Stimulated activated naive B cell treated with anti-CD40 and anti-IgM and Interleukin-4, amounts not matched to agents 10 μg/mL and 1 μg/mL and 100 μg/mL, for 72 hours (primary cell): ENCODE measurements at regions not wholly inside any gene's neighbourhood (a gene's known extent, or its start where the extent isn't known, plus 50 kb on each side); places are given as distances from the start of the nearest gene placed in this dataset.
"Not testable (repeated sequence)": the region's sequence is repeated elsewhere in the genome, so short reads cannot be mapped to it uniquely, and the experiment has no call there.

ENCODE experiments used
- ATAC-seq, 2 donors: fragments of 150-1000 bp; cut with Tn5 transposase; replicated peaks; 2 replicates each; pipeline ENCODE4 v1.10.0; 2021; ENCODE audit warnings: moderate library complexity in 1 of 2
- DNase-seq: peaks from one replicate; pipeline ENCODE4 v3.0.0; 2021
- H3K27ac Mint-ChIP-seq: one replicate; pipeline ENCODE4 v1.8.0; 2022; ENCODE audit warnings: mild to moderate bottlenecking, mixed read lengths
- H3K27me3 Mint-ChIP-seq, 2 donors: one replicate each; pipeline ENCODE4 v1.8.0; 2022; ENCODE audit warnings: mixed read lengths in 2 of 2
- H3K36me3 Mint-ChIP-seq, 2 donors: one replicate each; pipeline ENCODE4 v1.8.0; 2022; ENCODE audit warnings: mixed read lengths in 2 of 2, mild to moderate bottlenecking in 1 of 2
- H3K4me1 Mint-ChIP-seq, 2 donors: one replicate each; pipeline ENCODE4 v1.8.0; 2022; ENCODE audit warnings: mixed read lengths in 2 of 2, mild to moderate bottlenecking in 1 of 2
- H3K4me3 Mint-ChIP-seq, 2 donors: one replicate each; pipeline ENCODE4 v1.8.0; 2022; ENCODE audit warnings: mild to moderate bottlenecking in 2 of 2, mixed read lengths in 2 of 2, moderate library complexity in 1 of 2
- H3K9me3 Mint-ChIP-seq, 2 donors: one replicate each; pipeline ENCODE4 v1.8.0; 2022; ENCODE audit warnings: mixed read lengths in 2 of 2, mild to moderate bottlenecking in 1 of 2

GRCh38 chr4:174388461-174389145, 104.9 kb downstream of the CEP44 start:
- no peaks in the 10 kb centered on the region for H3K9me3 Mint-ChIP-seq
- no peak for ATAC-seq
- no peak overlapping the region for H3K27ac Mint-ChIP-seq
- H3K27me3 Mint-ChIP-seq: no peaks in the 10 kb centered on the region
- H3K36me3 Mint-ChIP-seq: no peaks in the 10 kb centered on the region
- no peak overlapping the region for H3K4me3 Mint-ChIP-seq
- no peak for DNase-seq
- peaks cover 4 to 7% of the 10 kb centered on the region in 2 donors for H3K4me1 Mint-ChIP-seq

- peaks cover 4 to 7% of the 10 kb centered on the region in 2 donors for H3K4me1 Mint-ChIP-seq
- no peaks in the 10 kb centered on the region for H3K36me3 Mint-ChIP-seq
- H3K27me3 Mint-ChIP-seq: no peaks in the 10 kb centered on the region
These were observed 104.0 kb downstream of the CEP44 start for GRCh38 chr4:174387721-174388120.

GRCh38 chr4:174387143-174387542, 103.4 kb downstream of the CEP44 start:
- ATAC-seq (no peak), DNase-seq (no peak)
- no peaks in the 10 kb centered on the region for H3K27me3 Mint-ChIP-seq
- no peak overlapping the region for H3K4me3 Mint-ChIP-seq
- H3K9me3 Mint-ChIP-seq: no peaks in the 10 kb centered on the region
- H3K27ac Mint-ChIP-seq: no peak overlapping the region
- H3K4me1 Mint-ChIP-seq: peaks cover 4 to 7% of the 10 kb centered on the region in 2 donors
- H3K36me3 Mint-ChIP-seq: no peaks in the 10 kb centered on the region

More at GRCh38 chr4:174387721-174388120, 104.0 kb downstream of the CEP44 start:
- no peaks in the 10 kb centered on the region for H3K9me3 Mint-ChIP-seq
- no peak overlapping the region for H3K27ac Mint-ChIP-seq
- no peak overlapping the region for H3K4me3 Mint-ChIP-seq
- DNase-seq (no peak), ATAC-seq (no peak)

GRCh38 chr4:174383783-174384182, 100.1 kb downstream of the CEP44 start:
- Mint-ChIP-seq H3K27ac (no peak overlapping the region), H3K4me1 (no peaks in the 10 kb centered on the region), H3K27me3 (peaks cover 0 to 5% of the 10 kb centered on the region in 2 donors), H3K4me3 (no peak overlapping the region), H3K9me3 (no peaks in the 10 kb centered on the region), H3K36me3 (no peaks in the 10 kb centered on the region)
- DNase-seq (no peak), ATAC-seq (no peak)

GRCh38 chr4:174382938-174383605, 99.4 kb downstream of the CEP44 start:
- H3K27ac Mint-ChIP-seq, DNase-seq, H3K9me3 Mint-ChIP-seq, ATAC-seq, H3K4me1 Mint-ChIP-seq, H3K4me3 Mint-ChIP-seq, H3K27me3 Mint-ChIP-seq, H3K36me3 Mint-ChIP-seq: not testable (repeated sequence)
